GM12873 (cell line): ENCODE measurements at regions not wholly inside any gene's neighbourhood (a gene's known extent, or its start where the extent isn't known, plus 50 kb on each side); places are given as distances from the start of the nearest gene placed in this dataset.

Experiments
- TF ChIP-seq, protein P1 (sequence below): IDR thresholded peaks from 2 replicates; pipeline ENCODE4 v1.5.1; 2012; ENCODE audit warnings: low read depth, mild to moderate bottlenecking, moderate library complexity, low read length, control low read depth; ENCODE audit not compliant: insufficient read depth; ENCODE audit errors: missing control alignments

DNA sequence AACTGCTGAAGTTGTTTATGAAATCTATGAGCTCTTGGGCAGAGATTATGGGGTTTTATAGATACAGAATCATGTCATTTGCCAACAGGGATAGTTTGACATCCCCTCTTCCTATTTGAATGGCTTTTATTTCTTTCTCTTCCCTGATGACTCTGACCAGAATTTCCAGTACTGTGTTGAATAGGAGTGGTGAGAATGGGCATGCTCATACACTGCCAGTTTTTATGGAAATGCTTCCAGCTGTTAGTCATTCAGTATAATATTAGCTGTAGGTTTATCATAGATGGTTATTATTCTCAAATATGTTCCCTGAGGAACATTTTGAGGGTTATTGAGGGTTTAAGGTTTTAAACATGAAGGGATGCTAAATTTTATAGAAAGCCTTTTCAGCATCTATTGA lies 121.2 kb downstream of the NR4A2 start:
- TF ChIP-seq, protein P1, sequence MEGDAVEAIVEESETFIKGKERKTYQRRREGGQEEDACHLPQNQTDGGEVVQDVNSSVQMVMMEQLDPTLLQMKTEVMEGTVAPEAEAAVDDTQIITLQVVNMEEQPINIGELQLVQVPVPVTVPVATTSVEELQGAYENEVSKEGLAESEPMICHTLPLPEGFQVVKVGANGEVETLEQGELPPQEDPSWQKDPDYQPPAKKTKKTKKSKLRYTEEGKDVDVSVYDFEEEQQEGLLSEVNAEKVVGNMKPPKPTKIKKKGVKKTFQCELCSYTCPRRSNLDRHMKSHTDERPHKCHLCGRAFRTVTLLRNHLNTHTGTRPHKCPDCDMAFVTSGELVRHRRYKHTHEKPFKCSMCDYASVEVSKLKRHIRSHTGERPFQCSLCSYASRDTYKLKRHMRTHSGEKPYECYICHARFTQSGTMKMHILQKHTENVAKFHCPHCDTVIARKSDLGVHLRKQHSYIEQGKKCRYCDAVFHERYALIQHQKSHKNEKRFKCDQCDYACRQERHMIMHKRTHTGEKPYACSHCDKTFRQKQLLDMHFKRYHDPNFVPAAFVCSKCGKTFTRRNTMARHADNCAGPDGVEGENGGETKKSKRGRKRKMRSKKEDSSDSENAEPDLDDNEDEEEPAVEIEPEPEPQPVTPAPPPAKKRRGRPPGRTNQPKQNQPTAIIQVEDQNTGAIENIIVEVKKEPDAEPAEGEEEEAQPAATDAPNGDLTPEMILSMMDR, result no peak

DNA sequence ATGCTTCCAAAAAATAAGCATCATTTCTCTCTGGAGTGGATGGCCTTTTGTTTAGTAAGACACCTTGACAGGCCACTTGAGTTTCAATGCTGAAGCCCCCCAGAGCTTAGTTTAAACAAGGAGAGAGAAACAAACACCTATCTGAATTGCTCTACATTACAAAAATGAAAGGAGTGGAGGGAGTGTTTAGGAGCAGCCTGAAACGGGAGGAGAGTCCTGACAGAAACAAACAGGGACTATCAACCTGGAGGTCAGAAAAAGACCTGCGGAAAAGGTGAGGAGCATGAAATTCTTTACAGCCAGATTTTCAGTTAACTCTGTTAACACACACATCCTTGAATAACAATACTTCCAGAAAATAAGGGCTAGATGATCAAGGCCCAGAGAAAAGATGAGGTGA lies 126.2 kb downstream of the NR4A2 start:
- TF ChIP-seq, protein P1, result no peak

DNA sequence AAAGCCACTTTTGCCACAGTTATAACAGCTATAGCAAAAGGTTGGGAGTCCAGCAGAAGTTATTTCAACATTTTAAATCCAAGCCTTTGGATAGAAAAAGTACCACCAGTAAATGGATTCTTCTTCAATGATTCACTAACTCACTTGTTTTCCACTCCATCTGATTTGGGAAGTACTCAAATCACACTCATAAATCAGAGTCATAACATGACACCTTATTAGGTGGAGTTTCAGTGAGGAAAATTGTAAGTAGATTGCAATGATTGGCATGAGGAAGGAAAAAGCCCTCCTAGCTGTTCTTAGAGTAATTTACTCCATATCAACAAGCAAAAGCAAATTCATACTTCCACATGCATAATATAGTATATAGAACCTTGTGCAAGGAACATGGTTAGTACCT lies 132.9 kb downstream of the NR4A2 start:
- TF ChIP-seq, protein P1, result no peak

DNA sequence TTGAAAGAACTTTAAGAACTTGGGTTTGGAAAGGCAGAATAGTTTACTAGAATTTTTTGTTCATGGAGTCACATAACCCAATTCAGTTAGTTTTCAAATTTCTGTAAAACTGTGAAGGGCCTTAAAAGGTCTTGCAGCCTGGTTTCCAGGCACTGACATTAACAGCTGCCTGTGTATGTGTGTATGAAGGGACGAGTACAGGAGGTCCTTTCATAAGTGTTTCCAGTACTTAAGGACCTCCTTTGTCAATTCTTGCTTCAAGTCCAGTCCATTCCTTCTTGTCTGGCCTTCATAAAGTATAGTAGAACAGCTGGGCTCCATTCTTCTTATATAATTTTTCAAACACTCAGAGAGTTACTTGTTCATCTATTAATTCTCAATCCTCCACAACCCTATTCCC lies 136.5 kb downstream of the NR4A2 start:
- TF ChIP-seq, protein P1, result no peak

DNA sequence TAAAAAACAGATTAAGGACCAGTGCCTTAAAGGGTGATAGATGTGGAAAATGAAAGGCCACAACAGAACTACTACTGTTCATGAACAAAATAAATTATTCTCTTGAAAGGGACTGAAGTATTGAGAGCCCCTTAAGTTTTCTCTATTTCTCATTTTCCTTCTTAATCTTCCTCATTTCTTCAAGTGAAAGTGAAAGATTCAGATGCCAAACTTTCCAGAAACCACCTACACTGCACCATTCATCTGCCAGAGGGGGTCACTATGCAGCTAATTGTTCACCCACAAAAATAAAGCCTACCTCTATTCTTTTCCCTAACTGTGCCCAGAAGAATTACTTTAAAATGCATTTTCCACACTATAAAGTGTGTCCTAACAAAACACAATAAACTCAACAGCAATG lies 140.1 kb downstream of the NR4A2 start:
- TF ChIP-seq, protein P1, result peak; percentile 29

DNA sequence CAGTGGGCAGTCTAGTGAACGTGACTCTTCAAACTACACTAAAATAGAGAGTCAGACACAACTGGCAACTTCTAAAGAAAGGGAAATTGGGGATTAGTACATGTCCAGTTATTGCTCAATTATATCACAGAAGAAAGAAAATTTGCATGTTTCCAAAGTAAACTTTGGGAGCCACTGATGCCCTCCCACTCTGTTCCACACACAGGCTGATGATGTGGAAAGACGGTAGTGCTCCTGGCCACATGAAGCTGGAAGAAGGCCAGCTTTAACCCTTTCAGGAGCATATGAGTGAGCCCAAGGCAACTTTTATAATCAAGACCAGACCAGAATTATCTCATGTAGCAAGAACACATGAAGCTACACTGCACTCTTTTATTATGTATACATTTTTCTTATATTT lies 141.0 kb downstream of the NR4A2 start:
- TF ChIP-seq, protein P1, result no peak

DNA sequence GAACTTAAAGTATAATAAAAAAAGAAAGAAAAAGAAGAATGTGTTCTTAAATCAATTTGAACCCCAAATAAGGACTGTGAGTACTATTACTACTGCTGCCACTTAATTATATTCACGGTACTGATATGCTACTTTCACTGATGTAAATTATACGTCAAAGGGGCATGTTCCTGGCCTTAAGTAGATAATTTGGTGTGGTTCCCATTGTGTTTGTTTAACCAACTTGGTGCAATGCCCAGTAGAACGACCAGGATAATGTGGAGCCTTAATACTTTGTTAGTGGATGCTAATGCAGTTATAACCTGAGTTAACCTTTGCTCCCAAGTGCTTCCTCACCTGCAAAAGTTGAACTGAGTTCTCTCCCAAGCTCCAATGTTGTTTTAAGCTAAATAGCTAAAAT lies 142.0 kb downstream of the NR4A2 start:
- TF ChIP-seq, protein P1, result no peak
